ENCODE measurements at regions not wholly inside any gene's neighbourhood (a gene's known extent, or its start where the extent isn't known, plus 50 kb on each side); places are given as distances from the start of the nearest gene placed in this dataset.
A peak's percentile ranks its signal among the peaks of the same experiment; 100 is the strongest.
"Not testable (repeated sequence)": the region's sequence is repeated elsewhere in the genome, so short reads cannot be mapped to it uniquely, and the experiment has no call there.

- DNase-seq (ENCODE audit: low read depth), result no peak
- TF ChIP-seq CTCF (conservative IDR thresholded peaks at IDR 0.05; ENCODE audit: low read depth, low read length), result peak; percentile 61
Observed at GRCh38 chr4:64713256-64713840, 304.1 kb upstream of the TECRL start.

GRCh38 chr4:64712590-64712989 is 303.3 kb upstream of the TECRL start:
- no peak overlapping the region for H3K4me3 ChIP-seq (ENCODE audit: low read depth, low read length)
- no peak for DNase-seq (ENCODE audit: low read depth)
- TF ChIP-seq CTCF (conservative IDR thresholded peaks at IDR 0.05; ENCODE audit: low read depth, low read length), result no peak

More at GRCh38 chr4:64713256-64713840, 304.1 kb upstream of the TECRL start:
- H3K4me3 ChIP-seq (ENCODE audit: low read depth, low read length), result no peak overlapping the region

- no peak overlapping the region for H3K4me3 ChIP-seq (ENCODE audit: low read depth, low read length)
- TF ChIP-seq CTCF (conservative IDR thresholded peaks at IDR 0.05; ENCODE audit: low read depth, low read length), result no peak
- DNase-seq (ENCODE audit: low read depth), result no peak
Observed at GRCh38 chr4:64705989-64706388, 296.7 kb upstream of the TECRL start.

GRCh38 chr4:64698171-64698570 is 288.9 kb upstream of the TECRL start:
- no peak overlapping the region for H3K4me3 ChIP-seq (ENCODE audit: low read depth, low read length)
- no peak for DNase-seq (ENCODE audit: low read depth)
- TF ChIP-seq CTCF (conservative IDR thresholded peaks at IDR 0.05; ENCODE audit: low read depth, low read length), result no peak

GRCh38 chr4:64682946-64683345 is 273.7 kb upstream of the TECRL start:
- TF ChIP-seq CTCF (conservative IDR thresholded peaks at IDR 0.05; ENCODE audit: low read depth, low read length), result no peak
- H3K4me3 ChIP-seq (ENCODE audit: low read depth, low read length), result no peak overlapping the region
- DNase-seq (ENCODE audit: low read depth), result no peak

GRCh38 chr4:64682481-64682880 is 273.2 kb upstream of the TECRL start:
- DNase-seq (ENCODE audit: low read depth), result no peak
- TF ChIP-seq CTCF (conservative IDR thresholded peaks at IDR 0.05; ENCODE audit: low read depth, low read length), result no peak
- H3K4me3 ChIP-seq (ENCODE audit: low read depth, low read length), result no peak overlapping the region

- not testable (repeated sequence) for H3K4me3 ChIP-seq (ENCODE audit: low read depth, low read length); DNase-seq (ENCODE audit: low read depth)
Observed at GRCh38 chr4:64673121-64673520, 263.9 kb upstream of the TECRL start.

All from epithelial cell of proximal tubule (primary cell).